GM12872 (cell line): ENCODE measurements at regions not wholly inside any gene's neighbourhood (a gene's known extent, or its start where the extent isn't known, plus 50 kb on each side); places are given as distances from the start of the nearest gene placed in this dataset.

Experiments
- CTCF ChIP-seq: IDR thresholded peaks from 3 replicates; pipeline ENCODE4 v1.5.1; 2011; ENCODE audit warnings: low read depth, mild to moderate bottlenecking, low read length, moderate library complexity; ENCODE audit not compliant: insufficient read depth

- TF ChIP-seq CTCF: no peak
Observed at GRCh38 chr4:43276321-43276720, 383.8 kb downstream of the GRXCR1 start.

DNA sequence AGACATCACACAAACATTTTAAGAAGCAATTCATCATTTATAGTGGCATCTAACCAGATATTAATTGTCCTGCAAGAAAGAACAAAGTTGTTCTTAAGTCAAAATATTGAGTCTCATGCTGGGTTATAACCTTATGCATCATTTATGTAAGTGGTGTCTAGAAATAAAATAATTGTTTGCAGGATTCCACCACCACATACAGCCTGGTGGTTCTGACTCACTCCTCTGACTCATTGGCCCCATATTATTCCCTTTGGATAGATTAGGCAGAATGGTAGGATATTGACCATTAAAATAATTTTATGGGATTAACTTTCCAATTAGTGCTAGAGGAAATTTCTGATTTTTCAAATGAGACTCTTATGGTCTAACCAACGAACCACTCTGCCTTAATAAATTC is 384.5 kb downstream of the GRXCR1 start:
- no peak for TF ChIP-seq CTCF

DNA sequence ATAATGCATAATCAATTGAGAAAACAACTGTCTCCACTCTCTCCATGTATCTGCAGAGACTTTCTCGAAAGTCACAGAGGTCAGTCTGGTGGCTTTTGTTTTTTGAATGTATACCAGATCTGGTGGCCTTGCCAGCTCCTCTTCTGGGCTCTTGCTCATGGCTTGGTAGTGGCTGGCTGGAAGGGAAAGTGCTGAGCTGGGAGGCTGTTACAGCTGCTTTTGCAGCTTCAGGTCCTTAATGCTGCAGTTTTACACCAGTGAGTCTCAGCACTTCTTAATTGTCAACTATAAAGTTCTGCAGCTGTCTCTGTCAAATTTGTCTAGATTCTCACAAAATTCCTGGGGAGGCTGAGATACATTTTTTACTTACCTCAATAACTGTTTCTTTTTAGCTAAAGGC is 390.0 kb downstream of the GRXCR1 start:
- no peak for TF ChIP-seq CTCF

DNA sequence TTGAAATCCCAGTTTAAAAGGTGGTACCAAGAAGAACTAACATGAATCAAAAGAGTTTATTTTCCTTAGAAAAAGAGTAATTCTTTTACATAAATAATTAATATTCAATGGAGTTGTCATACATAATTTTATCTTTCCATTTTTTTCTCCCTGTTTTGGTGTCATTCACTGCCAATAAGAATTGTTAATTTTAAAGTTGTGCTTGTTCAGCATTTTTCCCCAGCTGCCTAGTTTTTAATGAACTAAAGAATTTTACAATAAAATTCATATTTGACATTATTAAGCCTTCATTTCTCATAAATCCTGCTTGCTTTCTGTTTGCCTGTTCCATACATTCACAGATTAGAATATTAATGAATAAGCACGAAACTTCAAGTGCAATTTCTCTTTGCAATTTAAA is 393.6 kb downstream of the GRXCR1 start:
- no peak for TF ChIP-seq CTCF

GRCh38 chr4:43296946-43297528 is 404.5 kb downstream of the GRXCR1 start:
- no peak for TF ChIP-seq CTCF

GRCh38 chr4:43316813-43317212 is 424.3 kb downstream of the GRXCR1 start:
- no peak for TF ChIP-seq CTCF

GRCh38 chr4:43325220-43325967 is 432.9 kb downstream of the GRXCR1 start:
- no peak for TF ChIP-seq CTCF
